ENCODE measurements at regions not wholly inside any gene's neighbourhood (a gene's known extent, or its start where the extent isn't known, plus 50 kb on each side); places are given as distances from the start of the nearest gene placed in this dataset.

DNA sequence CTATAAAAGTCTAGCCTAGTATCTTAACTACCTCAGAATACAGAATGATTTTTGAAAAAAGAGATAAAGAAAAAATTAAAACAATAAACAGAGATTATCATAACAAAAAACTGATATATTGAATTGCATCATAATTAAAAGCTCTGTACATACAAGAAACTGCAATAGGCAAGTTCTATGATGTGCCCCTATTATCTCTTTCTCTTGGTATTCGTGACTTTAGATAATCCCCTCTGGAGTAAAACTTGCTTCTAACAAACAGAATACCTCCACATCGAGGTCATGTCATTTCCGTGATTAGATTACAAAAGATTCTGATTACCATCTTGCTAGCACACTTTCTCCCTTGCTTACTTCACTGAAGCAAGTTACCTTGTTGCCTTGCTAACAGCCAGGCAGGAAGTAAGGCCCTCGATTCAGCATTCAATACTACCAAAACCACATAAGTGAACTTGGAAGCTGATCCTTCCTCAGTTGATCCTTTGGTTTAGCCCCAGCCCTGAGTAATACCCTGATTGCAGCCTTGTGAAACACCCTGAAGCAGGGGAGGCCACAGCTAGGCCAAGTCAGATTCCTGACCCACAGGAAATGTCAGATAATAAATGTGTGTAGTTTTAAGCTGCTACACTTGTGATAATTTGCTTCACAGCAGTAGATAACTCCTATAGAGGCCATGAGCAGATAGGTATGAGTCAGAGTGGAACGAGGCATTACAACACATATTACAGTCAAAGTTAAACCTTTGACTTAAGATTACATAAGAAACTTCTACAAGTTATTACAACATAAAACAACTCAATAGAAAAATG is 53.7 kb upstream of the TMX4 start:
- no peak overlapping the region for H3K4me3 Mint-ChIP-seq
- no peaks in the 10 kb centered on the region for H3K36me3 Mint-ChIP-seq (ENCODE audit: low read depth)
- DNase-seq (ENCODE audit: low read depth, low spot score), result no peak
- H3K27me3 Mint-ChIP-seq (ENCODE audit: low read depth), result no peaks in the 10 kb centered on the region
- H3K9me3 Mint-ChIP-seq, result no peaks in the 10 kb centered on the region
- TF ChIP-seq, protein P1, sequence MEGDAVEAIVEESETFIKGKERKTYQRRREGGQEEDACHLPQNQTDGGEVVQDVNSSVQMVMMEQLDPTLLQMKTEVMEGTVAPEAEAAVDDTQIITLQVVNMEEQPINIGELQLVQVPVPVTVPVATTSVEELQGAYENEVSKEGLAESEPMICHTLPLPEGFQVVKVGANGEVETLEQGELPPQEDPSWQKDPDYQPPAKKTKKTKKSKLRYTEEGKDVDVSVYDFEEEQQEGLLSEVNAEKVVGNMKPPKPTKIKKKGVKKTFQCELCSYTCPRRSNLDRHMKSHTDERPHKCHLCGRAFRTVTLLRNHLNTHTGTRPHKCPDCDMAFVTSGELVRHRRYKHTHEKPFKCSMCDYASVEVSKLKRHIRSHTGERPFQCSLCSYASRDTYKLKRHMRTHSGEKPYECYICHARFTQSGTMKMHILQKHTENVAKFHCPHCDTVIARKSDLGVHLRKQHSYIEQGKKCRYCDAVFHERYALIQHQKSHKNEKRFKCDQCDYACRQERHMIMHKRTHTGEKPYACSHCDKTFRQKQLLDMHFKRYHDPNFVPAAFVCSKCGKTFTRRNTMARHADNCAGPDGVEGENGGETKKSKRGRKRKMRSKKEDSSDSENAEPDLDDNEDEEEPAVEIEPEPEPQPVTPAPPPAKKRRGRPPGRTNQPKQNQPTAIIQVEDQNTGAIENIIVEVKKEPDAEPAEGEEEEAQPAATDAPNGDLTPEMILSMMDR (conservative IDR thresholded peaks at IDR 0.05), result no peak
- H3K27ac Mint-ChIP-seq (ENCODE audit: unreplicated experiment), result no peak overlapping the region
- no peaks in the 10 kb centered on the region for H3K4me1 Mint-ChIP-seq

DNA sequence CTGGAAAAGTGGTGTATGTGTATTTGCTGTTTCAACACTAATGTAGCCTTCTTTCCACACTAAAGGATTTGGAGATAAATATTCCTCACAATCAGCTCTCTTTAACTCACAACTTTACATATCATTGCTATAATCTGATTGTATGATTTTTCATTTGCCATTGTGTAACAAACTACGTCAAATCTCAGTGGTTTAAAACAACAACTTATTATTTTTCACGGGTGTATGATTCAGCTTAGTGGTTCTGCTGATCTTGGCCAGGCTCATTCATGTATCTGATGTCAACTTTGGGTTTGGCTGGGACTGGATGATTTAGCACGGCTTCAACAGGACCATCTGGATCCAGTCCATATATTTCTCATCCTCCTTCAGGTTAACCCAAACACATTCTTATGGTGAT is 55.4 kb upstream of the TMX4 start:
- Mint-ChIP-seq H3K9me3 (no peaks in the 10 kb centered on the region), H3K27me3 (ENCODE audit: low read depth) (no peaks in the 10 kb centered on the region), H3K4me1 (no peaks in the 10 kb centered on the region), H3K4me3 (no peak overlapping the region), H3K27ac (ENCODE audit: unreplicated experiment) (no peak overlapping the region), H3K36me3 (ENCODE audit: low read depth) (no peaks in the 10 kb centered on the region)
- no peak for DNase-seq (ENCODE audit: low read depth, low spot score)
- TF ChIP-seq, protein P1 (conservative IDR thresholded peaks at IDR 0.05), result no peak

DNA sequence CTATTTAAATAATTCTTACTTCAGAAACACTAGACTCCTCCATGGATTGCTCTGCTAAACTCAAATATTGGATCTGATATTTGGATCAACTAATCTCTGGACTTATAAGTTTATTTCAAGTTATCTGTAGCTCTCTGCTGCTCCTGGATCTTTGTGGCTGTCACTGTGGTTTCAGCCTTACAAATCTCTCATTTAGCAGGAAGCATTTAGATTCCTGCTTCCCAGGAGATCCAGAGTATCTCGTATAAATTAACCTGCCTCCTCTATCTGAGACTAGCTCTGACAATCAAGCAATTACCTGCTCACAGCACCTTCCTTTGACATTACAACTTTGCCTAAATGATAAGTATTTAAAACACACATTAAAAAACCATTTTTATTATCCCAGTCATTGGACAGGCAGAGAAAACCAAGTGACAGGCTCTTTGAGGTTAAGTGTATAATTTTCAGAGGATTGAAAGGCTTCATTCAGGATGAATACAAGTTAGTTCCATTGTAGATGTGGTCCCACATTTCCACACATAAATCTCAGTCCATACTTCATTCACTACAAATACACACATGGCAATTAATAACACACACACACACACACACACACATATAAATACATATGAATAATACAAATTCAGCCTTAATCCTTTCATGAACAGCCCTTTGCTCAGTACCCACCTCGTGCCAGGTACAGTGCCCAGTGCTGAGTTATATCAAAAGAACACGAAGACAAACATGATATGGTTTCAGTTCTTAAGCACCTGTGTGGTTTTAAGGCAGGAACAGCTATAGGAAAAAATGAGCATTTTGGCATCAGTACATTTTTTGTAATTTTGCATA is 55.5 kb upstream of the PLCB1 start:
- H3K4me1 Mint-ChIP-seq, result no peaks in the 10 kb centered on the region
- H3K4me3 Mint-ChIP-seq, result no peak overlapping the region
- no peaks in the 10 kb centered on the region for H3K27me3 Mint-ChIP-seq (ENCODE audit: low read depth)
- no peaks in the 10 kb centered on the region for H3K9me3 Mint-ChIP-seq
- TF ChIP-seq, protein P1 (conservative IDR thresholded peaks at IDR 0.05), result no peak
- no peaks in the 10 kb centered on the region for H3K36me3 Mint-ChIP-seq (ENCODE audit: low read depth)
- H3K27ac Mint-ChIP-seq (ENCODE audit: unreplicated experiment), result no peak overlapping the region
- no peak for DNase-seq (ENCODE audit: low read depth, low spot score)

DNA sequence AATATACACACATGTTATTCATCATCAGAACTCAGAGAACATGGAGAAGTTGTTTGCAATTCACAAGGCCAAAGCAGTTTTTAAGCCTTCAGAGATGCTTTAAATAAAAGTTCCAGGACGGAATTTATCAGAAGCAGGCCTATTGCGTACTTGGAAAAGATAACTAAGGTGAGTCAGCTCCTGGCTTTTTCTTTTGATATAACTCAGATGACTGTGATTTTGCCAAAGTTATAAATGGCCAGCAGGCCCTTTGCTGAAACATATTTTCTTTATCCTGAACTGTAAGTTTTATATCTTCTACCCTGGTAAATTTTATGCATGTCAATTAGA is 55.0 kb upstream of the PLCB1 start:
- no peaks in the 10 kb centered on the region for H3K9me3 Mint-ChIP-seq
- no peak overlapping the region for H3K27ac Mint-ChIP-seq (ENCODE audit: unreplicated experiment)
- no peaks in the 10 kb centered on the region for H3K4me1 Mint-ChIP-seq
- TF ChIP-seq, protein P1 (conservative IDR thresholded peaks at IDR 0.05), result no peak
- DNase-seq (ENCODE audit: low read depth, low spot score), result no peak
- no peaks in the 10 kb centered on the region for H3K27me3 Mint-ChIP-seq (ENCODE audit: low read depth)
- no peaks in the 10 kb centered on the region for H3K36me3 Mint-ChIP-seq (ENCODE audit: low read depth)
- no peak overlapping the region for H3K4me3 Mint-ChIP-seq

DNA sequence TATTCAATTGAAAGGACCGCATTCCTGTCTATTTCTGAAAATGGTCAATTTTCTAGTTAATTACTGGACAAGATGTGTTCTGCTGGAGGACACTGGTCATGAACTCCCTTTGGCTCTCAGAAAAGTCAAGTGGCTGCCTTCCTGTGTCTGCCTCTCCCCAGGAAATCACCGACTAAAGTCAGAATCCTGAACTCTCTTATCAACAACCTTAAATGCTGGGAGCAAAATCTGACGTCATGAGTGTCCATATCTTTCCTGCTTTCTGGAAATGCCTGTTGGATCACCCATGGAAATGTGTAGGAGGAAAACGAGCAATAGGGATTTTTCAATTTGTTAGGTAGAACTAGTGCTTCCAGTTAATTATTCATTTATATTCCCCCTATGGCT is 53.5 kb upstream of the PLCB1 start:
- TF ChIP-seq, protein P1 (conservative IDR thresholded peaks at IDR 0.05), result no peak
- no peaks in the 10 kb centered on the region for H3K27me3 Mint-ChIP-seq (ENCODE audit: low read depth)
- no peaks in the 10 kb centered on the region for H3K4me1 Mint-ChIP-seq
- no peak for DNase-seq (ENCODE audit: low read depth, low spot score)
- no peak overlapping the region for H3K4me3 Mint-ChIP-seq
- no peak overlapping the region for H3K27ac Mint-ChIP-seq (ENCODE audit: unreplicated experiment)
- H3K9me3 Mint-ChIP-seq, result no peaks in the 10 kb centered on the region
- H3K36me3 Mint-ChIP-seq (ENCODE audit: low read depth), result no peaks in the 10 kb centered on the region

All from neural crest cell (in vitro differentiated cells).